ENCODE measurements at regions not wholly inside any gene's neighbourhood (a gene's known extent, or its start where the extent isn't known, plus 50 kb on each side); places are given as distances from the start of the nearest gene placed in this dataset.

DNA sequence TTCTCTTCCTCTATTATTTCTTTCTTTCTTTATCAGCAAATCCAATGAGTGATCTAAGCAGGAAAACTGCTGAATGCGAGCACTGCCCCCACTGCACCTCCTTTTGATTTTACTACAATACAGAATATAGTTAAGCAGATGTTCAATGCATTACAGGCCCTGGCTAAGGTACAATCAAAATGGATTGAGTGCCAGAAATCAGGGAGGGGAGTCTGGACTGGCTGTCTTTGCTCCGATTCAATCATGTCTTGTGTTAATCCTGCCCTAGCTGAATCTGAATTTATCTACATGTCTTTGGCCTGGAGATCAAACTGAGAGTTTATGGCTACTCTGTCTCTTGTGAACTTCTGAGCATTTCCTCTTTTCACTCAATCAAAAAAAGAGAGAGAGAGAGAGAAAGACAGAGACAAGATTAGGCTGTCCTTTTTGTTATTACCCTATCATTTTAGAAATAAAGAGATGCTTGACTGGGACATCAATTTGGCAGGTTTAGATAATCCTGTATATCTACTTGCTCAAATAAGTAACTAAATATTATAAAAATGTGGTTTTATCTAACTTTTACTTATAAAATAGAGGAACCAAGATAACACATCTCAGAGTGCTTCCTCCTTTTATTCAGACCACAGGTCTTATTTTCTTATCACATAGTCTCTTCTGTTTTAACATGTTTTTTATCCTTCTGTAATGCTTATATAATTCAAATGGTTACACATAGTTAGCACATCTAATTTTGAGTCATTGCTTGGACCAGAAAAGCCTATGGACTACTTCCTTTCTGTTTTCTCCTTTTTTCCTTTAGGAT, 656.2 kb downstream of the KCNJ2 start:
- TF ChIP-seq EP300 (IDR thresholded peaks at IDR 0.05) (no peak), POLR2A (IDR thresholded peaks at IDR 0.05; ENCODE audit: low read depth) (no peak), POLR2AphosphoS5 (IDR thresholded peaks at IDR 0.05) (no peak)
- TF ChIP-seq, protein P1, sequence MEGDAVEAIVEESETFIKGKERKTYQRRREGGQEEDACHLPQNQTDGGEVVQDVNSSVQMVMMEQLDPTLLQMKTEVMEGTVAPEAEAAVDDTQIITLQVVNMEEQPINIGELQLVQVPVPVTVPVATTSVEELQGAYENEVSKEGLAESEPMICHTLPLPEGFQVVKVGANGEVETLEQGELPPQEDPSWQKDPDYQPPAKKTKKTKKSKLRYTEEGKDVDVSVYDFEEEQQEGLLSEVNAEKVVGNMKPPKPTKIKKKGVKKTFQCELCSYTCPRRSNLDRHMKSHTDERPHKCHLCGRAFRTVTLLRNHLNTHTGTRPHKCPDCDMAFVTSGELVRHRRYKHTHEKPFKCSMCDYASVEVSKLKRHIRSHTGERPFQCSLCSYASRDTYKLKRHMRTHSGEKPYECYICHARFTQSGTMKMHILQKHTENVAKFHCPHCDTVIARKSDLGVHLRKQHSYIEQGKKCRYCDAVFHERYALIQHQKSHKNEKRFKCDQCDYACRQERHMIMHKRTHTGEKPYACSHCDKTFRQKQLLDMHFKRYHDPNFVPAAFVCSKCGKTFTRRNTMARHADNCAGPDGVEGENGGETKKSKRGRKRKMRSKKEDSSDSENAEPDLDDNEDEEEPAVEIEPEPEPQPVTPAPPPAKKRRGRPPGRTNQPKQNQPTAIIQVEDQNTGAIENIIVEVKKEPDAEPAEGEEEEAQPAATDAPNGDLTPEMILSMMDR (IDR thresholded peaks at IDR 0.05) = no peak
